HTR-8/SVneo (cell line): ENCODE measurements at regions not wholly inside any gene's neighbourhood (a gene's known extent, or its start where the extent isn't known, plus 50 kb on each side); places are given as distances from the start of the nearest gene placed in this dataset.

Experiments used
- DNase-seq: peaks from one replicate; pipeline ENCODE4 v3.0.0; 2011; ENCODE audit warnings: low spot score, mixed read lengths; ENCODE audit not compliant: insufficient read length
- FAIRE-seq: peaks from 2 replicates; lab custom pipeline; 2011; peaks lifted over from hg19 to GRCh38; lab: Jason Lieb, UNC

- DNase-seq (no peak), FAIRE-seq (no peak)
Observed at GRCh38 chr4:58723954-58724353, 1613.8 kb upstream of the IGFBP7 start.

DNA sequence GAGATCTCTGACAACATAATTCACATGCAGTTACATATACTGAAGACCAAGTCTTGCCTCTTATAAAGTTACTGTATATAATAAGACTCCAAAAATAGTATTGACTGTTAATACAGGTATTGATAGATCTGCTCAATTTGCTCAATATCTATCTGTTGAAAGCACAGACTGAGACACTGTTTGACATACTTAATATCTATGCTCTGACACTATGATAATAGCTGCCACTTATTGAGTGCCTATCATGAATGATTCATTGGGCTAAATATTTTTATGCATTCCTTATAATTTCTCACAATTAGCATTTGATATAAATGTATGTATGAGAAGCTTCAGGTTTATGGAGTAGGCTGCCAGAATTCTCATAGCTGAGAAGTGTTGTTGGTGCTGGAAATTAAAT lies 1600.9 kb upstream of the IGFBP7 start:
- DNase-seq = no peak
- no peak for FAIRE-seq

DNA sequence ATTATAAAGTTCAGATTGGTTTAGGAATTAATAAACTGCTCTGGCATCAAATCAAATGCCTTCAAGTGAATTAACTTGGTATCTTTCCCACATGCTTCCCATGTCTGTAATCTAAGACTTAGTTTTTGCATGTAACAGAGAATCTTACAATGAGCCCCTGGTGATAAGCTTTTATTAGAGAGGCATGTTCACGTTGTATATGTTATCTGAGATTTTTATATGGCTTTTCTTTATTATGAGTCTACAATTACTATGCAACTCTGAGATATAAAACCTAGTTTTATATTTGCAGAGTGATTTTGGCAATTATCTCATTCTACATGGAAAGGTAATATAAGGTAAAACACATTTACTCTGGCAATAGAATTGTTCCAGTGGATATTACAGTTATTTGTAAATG lies 1578.4 kb upstream of the IGFBP7 start:
- FAIRE-seq = no peak
- DNase-seq = no peak

DNA sequence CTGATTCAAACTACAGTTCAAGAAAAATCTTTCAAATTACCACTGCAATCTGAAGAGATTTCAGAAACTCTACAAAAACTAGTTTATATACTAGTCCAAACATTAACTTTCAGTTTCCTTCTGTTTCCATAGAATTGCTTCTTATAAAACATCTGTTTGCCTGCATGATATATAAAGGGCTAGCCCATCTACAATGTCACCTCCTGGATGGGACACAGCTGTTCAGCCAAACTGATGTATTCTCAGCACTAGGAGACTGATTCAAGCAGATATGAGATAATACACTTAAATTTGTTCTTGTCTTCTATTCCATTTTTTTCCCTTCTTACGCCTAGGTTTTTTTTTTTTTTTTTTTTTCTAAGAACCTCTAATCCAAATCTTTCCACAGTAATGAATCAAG lies 1569.7 kb upstream of the IGFBP7 start:
- FAIRE-seq = no peak
- DNase-seq = no peak

DNA sequence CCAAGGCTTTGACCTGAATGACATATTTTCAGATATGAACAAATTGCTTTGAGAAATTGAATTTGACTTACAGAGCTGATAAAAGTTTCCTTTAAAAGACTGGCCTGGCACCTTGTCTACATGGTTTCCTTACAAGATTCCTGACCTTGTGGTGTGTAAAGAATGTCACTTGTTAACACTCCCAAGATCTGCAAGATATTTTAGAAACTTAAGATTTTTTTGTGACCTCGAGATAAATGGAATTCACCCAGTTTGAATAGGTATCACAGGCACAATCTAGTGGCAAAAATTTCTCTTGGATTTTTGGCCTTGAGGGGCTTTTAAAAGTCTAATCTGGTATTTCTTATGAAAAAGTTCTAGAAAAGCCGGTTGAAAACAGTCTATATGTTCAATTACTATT lies 1568.9 kb upstream of the IGFBP7 start:
- no peak for FAIRE-seq
- DNase-seq = no peak

DNA sequence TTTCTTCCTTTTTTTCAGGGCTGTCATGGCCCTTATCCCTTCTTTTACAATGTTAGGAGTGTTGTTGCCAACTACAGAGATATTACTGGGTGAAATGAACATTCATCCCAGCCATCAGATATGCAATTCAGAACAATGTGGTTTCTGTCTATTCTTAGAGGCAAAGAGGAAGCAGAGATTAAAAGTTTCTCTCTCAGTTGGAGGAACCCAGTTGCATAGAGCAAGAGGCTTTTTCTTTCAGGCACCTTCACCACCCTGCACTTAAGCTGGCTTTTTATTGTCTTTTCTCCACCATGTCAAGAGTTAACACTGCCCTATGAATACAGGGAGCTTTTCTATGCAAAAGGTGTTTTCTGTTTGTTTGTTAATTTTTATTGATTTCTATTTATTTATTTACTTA lies 1559.6 kb upstream of the IGFBP7 start:
- DNase-seq = no peak
- no peak for FAIRE-seq

GRCh38 chr4:58665649-58666048 lies 1555.5 kb upstream of the IGFBP7 start:
- DNase-seq (no peak), FAIRE-seq (no peak)

DNA sequence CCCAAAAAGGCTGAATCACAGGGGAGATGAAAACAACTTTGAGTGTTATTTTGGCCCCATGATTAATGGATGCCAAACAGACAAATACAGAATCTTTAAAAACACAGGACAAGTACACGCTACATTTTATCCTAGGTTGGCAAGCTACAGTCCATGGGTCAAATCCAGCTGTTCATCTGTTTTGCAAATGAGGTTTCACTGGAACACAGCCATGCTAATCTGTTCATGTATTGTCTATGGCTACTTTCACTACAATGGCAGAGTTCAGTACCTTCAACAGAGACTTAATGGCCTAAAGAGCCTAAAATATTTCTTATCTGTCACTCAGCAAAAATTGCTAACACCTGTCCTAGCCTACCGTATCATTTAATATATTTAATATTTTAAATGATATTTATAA lies 1548.5 kb upstream of the IGFBP7 start:
- DNase-seq = no peak
- FAIRE-seq = no peak

- no peak for DNase-seq
- no peak for FAIRE-seq
Observed at GRCh38 chr4:58653251-58653650, 1543.1 kb upstream of the IGFBP7 start.

DNA sequence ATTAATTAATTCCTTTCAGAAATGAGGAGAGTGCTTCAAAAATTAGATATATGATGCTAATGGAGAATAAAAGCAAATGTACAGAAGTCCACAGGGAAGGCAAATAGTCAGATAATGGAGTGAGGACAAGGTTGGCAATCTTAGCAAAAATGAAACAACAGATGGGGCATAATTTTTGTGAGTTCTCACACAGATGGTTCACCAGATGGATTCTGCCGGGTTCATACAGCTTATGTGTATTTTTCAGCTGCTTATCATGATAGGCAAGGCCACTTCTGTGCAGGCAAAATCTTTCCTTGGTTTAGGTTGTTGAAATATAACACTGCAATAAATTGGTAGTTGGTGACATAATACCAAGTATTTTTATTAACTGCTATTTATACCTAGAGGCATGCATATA lies 1539.0 kb upstream of the IGFBP7 start:
- FAIRE-seq (no peak), DNase-seq (no peak)

GRCh38 chr4:58646126-58646525 lies 1535.9 kb upstream of the IGFBP7 start:
- no peak for DNase-seq
- no peak for FAIRE-seq

DNA sequence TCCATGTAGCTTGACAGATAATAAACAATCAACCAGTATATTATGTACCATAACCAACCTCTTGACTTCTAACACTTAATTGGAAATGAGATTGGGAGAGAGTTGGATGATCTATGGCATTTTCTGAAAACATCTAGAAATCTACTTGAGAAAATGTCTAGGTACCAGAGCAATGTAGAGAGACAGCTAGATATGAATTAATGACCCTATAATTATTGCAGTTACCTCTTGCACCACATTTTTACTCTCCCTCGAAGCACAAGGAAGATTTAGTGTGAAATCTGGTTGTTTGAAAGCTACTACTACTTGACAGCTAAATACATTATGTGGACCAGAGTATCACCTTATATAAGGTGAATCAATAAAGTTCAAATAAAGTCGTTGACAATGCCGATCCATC lies 1534.4 kb upstream of the IGFBP7 start:
- no peak for FAIRE-seq
- no peak for DNase-seq

DNA sequence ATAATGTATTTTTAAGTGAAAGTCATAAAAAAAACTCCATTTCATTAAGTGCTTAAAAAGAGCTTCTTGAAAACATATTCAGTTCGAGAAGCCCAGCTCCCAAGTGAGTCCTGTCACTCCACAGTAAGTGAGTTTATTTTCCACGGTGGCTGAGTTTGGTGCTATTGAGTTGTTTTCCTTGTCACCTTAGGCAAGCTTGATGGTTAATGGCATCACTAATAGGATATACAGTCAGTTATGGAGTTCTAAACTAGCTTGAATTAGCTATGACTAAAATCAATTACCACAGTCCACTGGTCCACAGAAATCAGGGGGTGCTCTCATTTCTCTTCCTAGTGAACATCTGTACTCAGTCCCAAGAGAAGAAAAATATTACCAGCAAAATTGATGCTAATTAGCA lies 1526.2 kb upstream of the IGFBP7 start:
- DNase-seq (no peak), FAIRE-seq (no peak)

- FAIRE-seq (no peak), DNase-seq (no peak)
Observed at GRCh38 chr4:58617226-58617625, 1507.0 kb upstream of the IGFBP7 start.

GRCh38 chr4:58611012-58611411 lies 1500.8 kb upstream of the IGFBP7 start:
- FAIRE-seq = no peak

DNA sequence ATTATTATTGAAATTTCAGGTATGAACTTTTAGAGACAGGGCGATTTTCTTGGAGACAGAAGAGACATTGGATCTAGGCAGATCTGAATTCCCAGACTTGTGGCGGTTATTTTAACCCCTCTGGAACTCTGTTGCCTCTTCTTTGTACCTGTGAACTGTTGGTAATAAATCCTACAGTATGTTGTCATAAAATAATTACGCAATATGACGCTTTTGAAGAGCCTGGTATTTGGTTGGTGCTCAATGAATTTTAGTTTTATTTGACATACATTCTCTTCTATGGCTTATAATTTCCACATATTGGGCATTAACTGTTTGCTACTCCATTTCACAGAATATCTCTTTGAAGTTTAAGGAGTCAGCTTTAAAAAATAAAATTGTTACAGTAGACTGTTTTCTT lies 1496.1 kb upstream of the IGFBP7 start:
- FAIRE-seq = no peak
- no peak for DNase-seq

More at GRCh38 chr4:58611012-58611411, 1500.8 kb upstream of the IGFBP7 start:
- DNase-seq = no peak

DNA sequence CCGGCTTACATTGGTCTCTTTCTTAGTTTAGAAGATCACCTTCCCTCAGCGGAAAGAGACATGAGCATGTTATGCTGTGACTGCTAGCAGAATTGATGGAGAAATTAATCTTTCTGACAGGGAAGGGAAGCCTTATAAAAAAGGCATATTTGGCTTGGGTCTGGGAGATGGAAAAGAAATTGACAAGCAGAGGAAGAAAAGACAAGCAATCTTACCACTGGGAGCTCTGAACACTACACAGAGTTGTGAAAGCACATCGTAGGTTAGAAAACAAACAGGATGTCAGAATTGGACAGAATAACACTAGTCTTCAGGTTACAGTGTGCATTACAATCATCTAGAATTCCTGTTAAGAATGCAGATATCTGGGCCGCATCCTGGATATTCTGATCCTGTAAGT lies 1493.8 kb upstream of the IGFBP7 start:
- FAIRE-seq (no peak), DNase-seq (no peak)

DNA sequence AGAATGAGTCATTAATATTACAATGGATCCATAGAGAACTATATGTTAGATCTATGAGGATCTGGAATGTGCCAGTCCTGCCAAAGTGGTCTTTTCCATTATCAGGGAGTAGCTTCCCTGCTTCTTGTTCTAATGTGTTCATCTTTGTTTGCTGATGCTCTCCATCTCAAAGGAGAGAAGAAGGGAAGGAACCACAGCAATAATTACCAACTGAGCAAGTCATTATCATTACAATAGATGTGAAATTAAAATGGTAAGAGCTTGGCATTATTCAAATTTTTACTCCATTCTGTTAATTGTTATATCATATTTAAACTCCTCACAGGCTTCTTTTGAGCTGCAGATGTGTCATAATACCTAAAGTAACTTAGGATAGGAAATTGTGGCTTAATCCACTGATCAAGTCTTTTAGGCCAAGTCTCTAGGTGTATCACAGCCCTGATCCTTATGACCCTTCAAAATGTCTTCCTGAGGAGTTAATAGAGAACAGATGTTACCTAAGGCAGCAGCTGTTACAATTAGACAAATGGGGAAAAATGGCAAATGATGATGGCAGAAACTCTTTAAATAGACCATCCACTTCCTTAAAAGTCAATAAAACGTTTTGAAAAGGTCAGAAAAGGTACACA lies 1492.7 kb upstream of the IGFBP7 start:
- DNase-seq = no peak
- no peak for FAIRE-seq

GRCh38 chr4:58602022-58602421 lies 1491.8 kb upstream of the IGFBP7 start:
- FAIRE-seq (no peak), DNase-seq (no peak)

DNA sequence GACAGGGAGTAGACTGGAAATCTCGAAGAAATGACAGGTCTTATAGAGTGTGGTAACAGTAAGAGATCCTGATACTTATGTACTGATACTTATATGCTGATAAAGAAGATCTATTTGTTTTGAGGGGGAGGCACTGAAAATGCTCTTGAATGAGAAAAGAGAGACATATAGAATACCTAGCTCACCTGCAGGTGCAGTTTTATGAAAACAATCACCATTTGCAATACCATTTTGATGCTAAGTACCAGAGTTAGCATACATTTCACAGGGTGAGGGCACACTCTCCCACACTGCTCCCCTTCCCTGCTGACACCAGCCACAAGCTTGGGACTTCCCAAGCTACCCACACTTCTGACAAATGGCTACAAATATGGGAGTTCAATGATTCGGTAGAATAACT lies 1490.1 kb upstream of the IGFBP7 start:
- DNase-seq (no peak), FAIRE-seq (no peak)

DNA sequence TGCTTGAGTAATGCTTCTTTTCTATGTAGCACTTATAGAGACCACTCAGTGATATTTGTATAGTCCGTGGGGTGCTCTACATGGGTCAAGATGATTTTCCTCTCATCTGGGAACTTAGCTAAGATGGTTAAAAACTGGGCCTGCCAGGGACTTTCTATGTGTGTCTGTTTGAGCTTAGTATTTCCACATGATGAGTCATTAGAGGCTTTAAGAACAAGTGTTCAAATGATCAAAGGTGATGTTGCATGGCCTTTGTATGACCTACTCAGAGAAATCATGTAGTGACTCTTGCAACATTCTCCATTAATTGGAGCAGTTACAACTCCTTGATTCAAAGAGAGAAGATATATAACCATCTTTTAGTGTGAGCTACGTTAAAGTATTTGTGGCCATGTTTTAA lies 1480.5 kb upstream of the IGFBP7 start:
- FAIRE-seq = no peak

GRCh38 chr4:58587856-58588255 lies 1477.7 kb upstream of the IGFBP7 start:
- no peak for DNase-seq
- FAIRE-seq = no peak

More for the DNA sequence above, 1480.5 kb upstream of the IGFBP7 start:
- no peak for DNase-seq

- no peak for DNase-seq
- FAIRE-seq = no peak
Observed at GRCh38 chr4:58566260-58566659, 1456.1 kb upstream of the IGFBP7 start.
